HL-60 (cell line): ENCODE measurements at regions not wholly inside any gene's neighbourhood (a gene's known extent, or its start where the extent isn't known, plus 50 kb on each side); places are given as distances from the start of the nearest gene placed in this dataset.

Experiments
- CTCF ChIP-seq: IDR thresholded peaks from one replicate; pipeline ENCODE4 v1.5.1; 2011; ENCODE audit warnings: low read length, control low read depth, inconsistent platforms; ENCODE audit not compliant: insufficient read depth
- GABPA ChIP-seq: IDR thresholded peaks from 2 replicates; pipeline ENCODE4 v1.6.1; 2012; ENCODE audit warnings: low read depth
- POLR2AphosphoS5 ChIP-seq: IDR thresholded peaks from 2 replicates; pipeline ENCODE4 v1.6.1; 2012; ENCODE audit warnings: low read depth
- REST ChIP-seq: IDR thresholded peaks from 2 replicates; pipeline ENCODE4 v1.6.1; 2012; ENCODE audit warnings: low read depth; ENCODE audit not compliant: insufficient replicate concordance

- TF ChIP-seq CTCF (no peak), REST (no peak), POLR2AphosphoS5 (no peak), GABPA (no peak)
These were observed 225.2 kb upstream of the RTL1 start for GRCh38 chr14:101128478-101129321.
